ENCODE measurements at regions not wholly inside any gene's neighbourhood (a gene's known extent, or its start where the extent isn't known, plus 50 kb on each side); places are given as distances from the start of the nearest gene placed in this dataset.

- TF ChIP-seq CTCF (IDR thresholded peaks at IDR 0.05) (no peak), POLR2A (IDR thresholded peaks at IDR 0.05) (no peak)
Measured at GRCh38 chr15:66886686-66887273, 178.6 kb upstream of the SMAD3 start.

Data from body of pancreas (tissue), 4 donors.